GM18508 (cell line): ENCODE measurements at regions not wholly inside any gene's neighbourhood (a gene's known extent, or its start where the extent isn't known, plus 50 kb on each side); places are given as distances from the start of the nearest gene placed in this dataset.

Experiments
- ATAC-seq: cut with Tn5 transposase; IDR thresholded peaks from one replicate; pipeline ENCODE4 v1.9.1; 2021; ENCODE audit warnings: moderate number of reproducible peaks; ENCODE audit not compliant: insufficient read depth, unreplicated experiment

- no peak for ATAC-seq
Observed at GRCh38 chr15:95448531-95449229, 881.8 kb upstream of the NR2F2 start.

- no peak for ATAC-seq
Observed at GRCh38 chr15:95449230-95449628, 881.3 kb upstream of the NR2F2 start.

- no peak for ATAC-seq
Observed at GRCh38 chr15:95450413-95450812, 880.1 kb upstream of the NR2F2 start.

DNA sequence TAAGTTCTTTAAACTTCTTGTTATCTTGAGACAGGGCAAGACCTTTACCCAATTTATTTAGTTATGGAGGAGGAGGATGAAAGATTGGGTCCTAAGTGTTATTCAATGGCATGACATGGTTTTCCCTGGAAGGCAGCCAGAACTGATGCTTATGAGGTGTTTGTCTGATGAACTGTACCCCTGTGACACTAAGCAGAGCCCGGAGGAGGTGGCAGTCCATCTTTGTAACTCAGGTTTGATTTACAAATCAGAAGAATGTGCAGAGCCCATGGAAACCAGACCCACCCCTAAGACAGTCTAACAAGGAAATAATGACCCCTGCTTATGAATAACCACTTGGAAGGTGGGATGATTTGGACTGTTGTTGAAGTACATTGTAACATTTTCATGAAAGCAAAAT lies 878.6 kb upstream of the NR2F2 start:
- no peak for ATAC-seq

- no peak for ATAC-seq
Observed at GRCh38 chr15:95454403-95455262, 875.9 kb upstream of the NR2F2 start.

GRCh38 chr15:95457520-95457919 lies 873.0 kb upstream of the NR2F2 start:
- no peak for ATAC-seq

DNA sequence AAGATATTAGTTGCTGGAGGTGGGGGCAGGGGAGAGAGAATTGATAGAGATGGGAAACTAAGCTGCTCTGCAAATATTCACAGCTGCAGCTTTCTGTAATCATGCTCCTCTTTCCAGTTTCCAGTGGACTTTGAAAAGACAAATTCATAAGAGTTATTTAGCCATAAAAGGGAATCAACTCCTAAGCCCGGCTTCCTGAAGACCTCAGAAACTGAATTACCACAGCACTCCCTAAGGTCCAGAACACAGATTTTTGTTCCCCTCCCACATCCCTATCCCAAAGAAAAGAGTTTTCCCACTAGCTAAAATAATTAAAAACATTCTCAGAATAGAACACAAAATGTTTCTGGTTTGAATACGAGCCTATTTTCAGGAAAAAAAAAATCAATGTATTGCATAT lies 871.8 kb upstream of the NR2F2 start:
- no peak for ATAC-seq

- ATAC-seq, result no peak
Observed at GRCh38 chr15:95459273-95459672, 871.2 kb upstream of the NR2F2 start.

- ATAC-seq, result no peak
Observed at GRCh38 chr15:95464509-95464908, 866.0 kb upstream of the NR2F2 start.

- no peak for ATAC-seq
Observed at GRCh38 chr15:95468820-95469219, 861.7 kb upstream of the NR2F2 start.

DNA sequence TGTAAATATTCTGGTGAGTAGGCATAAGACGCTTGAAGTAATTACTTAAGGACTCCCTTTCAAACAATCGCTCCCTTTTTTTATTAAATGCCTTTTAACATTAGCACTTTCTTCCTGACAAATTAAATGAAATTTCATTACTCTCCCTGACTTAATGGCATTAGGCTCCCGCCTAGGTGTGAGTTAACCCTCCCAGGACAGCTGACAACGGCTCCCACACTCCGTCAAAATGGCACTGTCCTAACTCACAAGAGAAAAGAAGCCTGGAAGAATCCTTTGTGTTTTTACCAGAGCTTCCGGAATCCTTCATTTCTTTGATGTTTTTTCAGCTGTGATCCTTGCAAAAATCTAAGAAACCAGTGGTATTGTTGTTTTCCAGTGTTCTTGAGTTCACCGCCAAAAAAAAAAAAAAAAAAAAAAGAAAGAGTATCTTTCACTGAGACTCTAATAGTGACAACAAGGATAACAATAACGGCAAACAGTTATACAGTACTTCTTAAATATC lies 861.0 kb upstream of the NR2F2 start:
- no peak for ATAC-seq

DNA sequence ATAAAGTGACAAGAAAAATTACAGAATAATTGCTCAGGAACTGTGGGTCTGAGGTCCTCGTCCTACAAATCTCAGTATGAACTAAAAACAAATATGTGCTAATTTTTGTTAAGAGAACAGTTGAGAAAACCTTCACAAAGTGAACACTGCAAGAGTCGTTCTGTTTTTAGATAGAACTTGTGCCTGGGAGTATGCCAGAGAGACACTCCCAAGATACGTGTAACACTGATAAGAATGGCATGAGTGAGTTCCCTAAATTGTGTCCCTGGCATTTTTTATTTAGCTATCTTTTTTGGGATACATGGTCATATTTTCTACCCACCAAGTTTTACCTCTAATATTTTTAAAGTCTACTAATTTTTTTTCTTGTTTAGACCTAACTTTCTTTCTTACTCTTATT lies 860.0 kb upstream of the NR2F2 start:
- ATAC-seq, result no peak

GRCh38 chr15:95470997-95471689 lies 859.4 kb upstream of the NR2F2 start:
- ATAC-seq, result no peak

GRCh38 chr15:95471690-95472086 lies 858.8 kb upstream of the NR2F2 start:
- no peak for ATAC-seq

- ATAC-seq, result no peak
Observed at GRCh38 chr15:95475067-95475466, 855.4 kb upstream of the NR2F2 start.

GRCh38 chr15:95479308-95479707 lies 851.2 kb upstream of the NR2F2 start:
- no peak for ATAC-seq

- no peak for ATAC-seq
Observed at GRCh38 chr15:95485367-95485766, 845.1 kb upstream of the NR2F2 start.

GRCh38 chr15:95486224-95486623 lies 844.3 kb upstream of the NR2F2 start:
- ATAC-seq, result no peak

DNA sequence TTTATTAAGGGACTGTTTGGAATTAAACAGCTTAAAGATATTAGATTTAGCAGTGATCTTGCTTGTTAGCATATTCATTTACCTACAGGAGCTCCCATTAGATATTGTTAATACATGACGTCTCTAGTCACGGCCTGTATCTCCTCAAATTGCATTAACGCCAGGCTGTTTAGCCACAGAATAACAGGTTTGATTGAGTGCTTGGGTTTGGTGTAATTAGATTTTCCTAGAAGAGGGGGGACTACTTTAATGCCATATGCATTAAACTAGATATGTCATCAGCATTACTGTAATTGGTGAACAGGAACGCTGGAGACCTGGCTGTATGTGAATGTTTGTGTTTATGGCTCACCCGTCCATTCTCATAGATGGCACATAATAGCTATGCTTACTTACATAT lies 841.4 kb upstream of the NR2F2 start:
- no peak for ATAC-seq

GRCh38 chr15:95492388-95493070 lies 838.0 kb upstream of the NR2F2 start:
- no peak for ATAC-seq
